ENCODE measurements at regions not wholly inside any gene's neighbourhood (a gene's known extent, or its start where the extent isn't known, plus 50 kb on each side); places are given as distances from the start of the nearest gene placed in this dataset.

- Histone ChIP-seq H3K9ac (ENCODE audit: insufficient read depth in 1 of 2, low read depth in 2 of 2, low read length in 2 of 2) (no peak overlapping the region), H3K79me2 (ENCODE audit: control insufficient read depth, insufficient read depth, low read length) (no peaks in the 10 kb centered on the region), H3K4me3 (no peak overlapping the region), H3K27ac (ENCODE audit: extremely low read depth, low read depth, low read length) (no peak overlapping the region), H3K9me3 (replicated peaks; ENCODE audit: control insufficient read depth, insufficient read depth, low read depth, low read length) (no peaks in the 10 kb centered on the region), H3K36me3 (ENCODE audit: control insufficient read depth, insufficient read depth, low read length) (no peaks in the 10 kb centered on the region), H3K4me1 (replicated peaks in 1 of 2; ENCODE audit: control insufficient read depth in 2 of 2, insufficient read depth in 2 of 2, low read length in 2 of 2) (no peaks in the 10 kb centered on the region), H3K9me1 (ENCODE audit: control insufficient read depth, insufficient read depth, low read length) (no peaks in the 10 kb centered on the region), H3K4me2 (ENCODE audit: insufficient read depth, low read length) (no peak overlapping the region), H4K20me1 (replicated peaks; ENCODE audit: control insufficient read depth, insufficient read depth, low read length) (no peaks in the 10 kb centered on the region), H3K27me3 (ENCODE audit: control insufficient read depth in 2 of 2, insufficient read depth in 2 of 2, low read length in 2 of 2) (no peaks in the 10 kb centered on the region), H2AFZ (ENCODE audit: low read depth, low read length) (no peak overlapping the region)
- POLR2A ChIA-PET: interaction anchor here (1.2 to 1.7 kb wide), 2 partner anchors 21 to 326 kb away, joined by 3 to 6 read pairs; partner anchors contain the start of gene CITED2
- WGBS (ENCODE audit: insufficient coverage, low coverage, missing lambda C conversion rate): 88% methylated on average over 1 of the region's 1 CpG
- BruUV-seq (replicated peaks): no TSS peak
- intact Hi-C loops (cut with micrococcal nuclease) (no loop called here), in situ Hi-C loops (cut with MboI) (no loop called here)
- CTCF ChIA-PET (ENCODE audit: low intra/inter-chr PET ratio): no interaction called here
- DNase-seq (ENCODE audit: extremely low read depth in 1 of 4, low spot score in 3 of 4): no peak
- FAIRE-seq: no peak
- no peak for ATAC-seq
- TF ChIP-seq ZNF121 (CRISPR knock-in tag; conservative IDR thresholded peaks at IDR 0.05) (no peak), FOS (IDR thresholded peaks at IDR 0.05; ENCODE audit: extremely low read depth, insufficient read length) (no peak), SLC30A9 (CRISPR knock-in tag; IDR thresholded peaks at IDR 0.05) (no peak), ESRRB (CRISPR knock-in tag; IDR thresholded peaks at IDR 0.05; ENCODE audit: borderline replicate concordance) (no peak), E4F1 (CRISPR knock-in tag; IDR thresholded peaks at IDR 0.05; ENCODE audit: borderline replicate concordance) (no peak), NELFE (IDR thresholded peaks at IDR 0.05; ENCODE audit: insufficient read depth, insufficient read length) (no peak), POLR2H (tag; IDR thresholded peaks at IDR 0.05; ENCODE audit: low read depth) (no peak), KLF13 (tag; IDR thresholded peaks at IDR 0.05; ENCODE audit: borderline replicate concordance, low read depth) (no peak), HOMEZ (CRISPR knock-in tag; IDR thresholded peaks at IDR 0.05) (no peak), BDP1 (IDR thresholded peaks at IDR 0.05; ENCODE audit: insufficient read depth, insufficient read length) (no peak), EP300 (IDR thresholded peaks at IDR 0.05; ENCODE audit: low read length) (no peak), GTF2A2 (tag; IDR thresholded peaks at IDR 0.05) (no peak)
- TF ChIP-seq, protein P1, sequence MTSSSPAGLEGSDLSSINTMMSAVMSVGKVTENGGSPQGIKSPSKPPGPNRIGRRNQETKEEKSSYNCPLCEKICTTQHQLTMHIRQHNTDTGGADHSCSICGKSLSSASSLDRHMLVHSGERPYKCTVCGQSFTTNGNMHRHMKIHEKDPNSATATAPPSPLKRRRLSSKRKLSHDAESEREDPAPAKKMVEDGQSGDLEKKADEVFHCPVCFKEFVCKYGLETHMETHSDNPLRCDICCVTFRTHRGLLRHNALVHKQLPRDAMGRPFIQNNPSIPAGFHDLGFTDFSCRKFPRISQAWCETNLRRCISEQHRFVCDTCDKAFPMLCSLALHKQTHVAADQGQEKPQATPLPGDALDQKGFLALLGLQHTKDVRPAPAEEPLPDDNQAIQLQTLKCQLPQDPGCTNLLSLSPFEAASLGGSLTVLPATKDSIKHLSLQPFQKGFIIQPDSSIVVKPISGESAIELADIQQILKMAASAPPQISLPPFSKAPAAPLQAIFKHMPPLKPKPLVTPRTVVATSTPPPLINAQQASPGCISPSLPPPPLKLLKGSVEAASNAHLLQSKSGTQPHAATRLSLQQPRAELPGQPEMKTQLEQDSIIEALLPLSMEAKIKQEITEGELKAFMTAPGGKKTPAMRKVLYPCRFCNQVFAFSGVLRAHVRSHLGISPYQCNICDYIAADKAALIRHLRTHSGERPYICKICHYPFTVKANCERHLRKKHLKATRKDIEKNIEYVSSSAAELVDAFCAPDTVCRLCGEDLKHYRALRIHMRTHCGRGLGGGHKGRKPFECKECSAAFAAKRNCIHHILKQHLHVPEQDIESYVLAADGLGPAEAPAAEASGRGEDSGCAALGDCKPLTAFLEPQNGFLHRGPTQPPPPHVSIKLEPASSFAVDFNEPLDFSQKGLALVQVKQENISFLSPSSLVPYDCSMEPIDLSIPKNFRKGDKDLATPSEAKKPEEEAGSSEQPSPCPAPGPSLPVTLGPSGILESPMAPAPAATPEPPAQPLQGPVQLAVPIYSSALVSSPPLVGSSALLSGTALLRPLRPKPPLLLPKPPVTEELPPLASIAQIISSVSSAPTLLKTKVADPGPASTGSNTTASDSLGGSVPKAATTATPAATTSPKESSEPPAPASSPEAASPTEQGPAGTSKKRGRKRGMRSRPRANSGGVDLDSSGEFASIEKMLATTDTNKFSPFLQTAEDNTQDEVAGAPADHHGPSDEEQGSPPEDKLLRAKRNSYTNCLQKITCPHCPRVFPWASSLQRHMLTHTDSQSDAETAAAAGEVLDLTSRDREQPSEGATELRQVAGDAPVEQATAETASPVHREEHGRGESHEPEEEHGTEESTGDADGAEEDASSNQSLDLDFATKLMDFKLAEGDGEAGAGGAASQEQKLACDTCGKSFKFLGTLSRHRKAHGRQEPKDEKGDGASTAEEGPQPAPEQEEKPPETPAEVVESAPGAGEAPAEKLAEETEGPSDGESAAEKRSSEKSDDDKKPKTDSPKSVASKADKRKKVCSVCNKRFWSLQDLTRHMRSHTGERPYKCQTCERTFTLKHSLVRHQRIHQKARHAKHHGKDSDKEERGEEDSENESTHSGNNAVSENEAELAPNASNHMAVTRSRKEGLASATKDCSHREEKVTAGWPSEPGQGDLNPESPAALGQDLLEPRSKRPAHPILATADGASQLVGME (CRISPR knock-in tag; IDR thresholded peaks at IDR 0.05): no peak
Observed at GRCh38 chr6:139699911-139700310, 325.5 kb upstream of the CITED2 start.

Data from K562 (cell line).